Fibroblast of villous mesenchyme (primary cell): ENCODE measurements at regions not wholly inside any gene's neighbourhood (a gene's known extent, or its start where the extent isn't known, plus 50 kb on each side); places are given as distances from the start of the nearest gene placed in this dataset.

ENCODE experiments used
- DNase-seq: peaks from one replicate; pipeline ENCODE4 v3.0.0-alpha.2; 2010; ENCODE audit warnings: low read depth
- H3K4me3 ChIP-seq: 2 replicates; pipeline ENCODE4 v1.5.1; 2011; ENCODE audit warnings: low read depth, mild to moderate bottlenecking, low read length
- CTCF ChIP-seq: IDR thresholded peaks from 2 replicates; pipeline ENCODE4 v1.5.1; 2012; ENCODE audit warnings: low read depth, mild to moderate bottlenecking, low read length; ENCODE audit not compliant: insufficient read depth

- H3K4me3 ChIP-seq = no peak overlapping the region
- DNase-seq = no peak
- TF ChIP-seq CTCF = no peak
Observed at GRCh38 chr13:105830821-105831220, 704.6 kb downstream of the EFNB2 start.

- no peak overlapping the region for H3K4me3 ChIP-seq
- DNase-seq = no peak
- TF ChIP-seq CTCF = no peak
Observed at GRCh38 chr13:105827111-105827809, 708.2 kb downstream of the EFNB2 start.

- H3K4me3 ChIP-seq = no peak overlapping the region
- DNase-seq = no peak
- no peak for TF ChIP-seq CTCF
Observed at GRCh38 chr13:105825071-105825470, 710.4 kb downstream of the EFNB2 start.

- DNase-seq = no peak
- no peak for TF ChIP-seq CTCF
- no peak overlapping the region for H3K4me3 ChIP-seq
Observed at GRCh38 chr13:105821337-105821736, 714.1 kb downstream of the EFNB2 start.

GRCh38 chr13:105820415-105820814 is 715.0 kb downstream of the EFNB2 start:
- no peak for DNase-seq
- no peak for TF ChIP-seq CTCF
- H3K4me3 ChIP-seq = no peak overlapping the region

- no peak for TF ChIP-seq CTCF
- DNase-seq = no peak
- H3K4me3 ChIP-seq = no peak overlapping the region
Observed at GRCh38 chr13:105817498-105817897, 718.0 kb downstream of the EFNB2 start.

GRCh38 chr13:105816994-105817393 is 718.5 kb downstream of the EFNB2 start:
- no peak for DNase-seq
- no peak overlapping the region for H3K4me3 ChIP-seq
- no peak for TF ChIP-seq CTCF
